Erythroblast (primary cell): ENCODE measurements at regions not wholly inside any gene's neighbourhood (a gene's known extent, or its start where the extent isn't known, plus 50 kb on each side); places are given as distances from the start of the nearest gene placed in this dataset.

ENCODE experiments used
- DNase-seq, 2 experiments: peaks; one replicate each; lab custom pipeline; 2025; lab: John Stamatoyannopoulos, UW
- GATA1 ChIP-seq: IDR thresholded peaks from 2 replicates; pipeline ENCODE4 v1.6.1; 2011; ENCODE audit warnings: low read depth, mild to moderate bottlenecking, control low read depth, low read length, moderate library complexity
- POLR2A ChIP-seq: IDR thresholded peaks from 2 replicates; pipeline ENCODE4 v1.6.1; 2011; ENCODE audit warnings: mild to moderate bottlenecking, low read length

GRCh38 chr1:81619156-81619555 lies 181.6 kb upstream of the ADGRL2 start:
- DNase-seq, result no peak
- TF ChIP-seq GATA1 (no peak), POLR2A (no peak)

DNA sequence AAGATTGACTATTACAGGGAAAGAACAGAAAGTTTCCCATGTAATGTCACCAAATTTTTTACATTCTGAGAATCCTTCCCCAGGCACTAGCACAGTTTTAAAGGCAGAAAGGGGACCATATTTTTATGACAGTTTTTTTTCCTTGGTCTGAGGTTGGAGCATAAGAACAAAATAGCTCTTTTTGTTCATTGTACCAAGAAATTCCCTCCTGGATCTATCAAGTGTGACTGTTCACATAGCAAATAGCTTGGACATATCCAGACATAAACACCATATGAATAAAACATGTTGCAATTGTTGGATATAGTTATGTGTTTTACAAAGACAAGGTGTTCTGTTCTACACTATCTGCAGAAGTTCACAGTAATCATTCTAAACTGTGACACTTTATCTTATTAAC lies 182.4 kb upstream of the ADGRL2 start:
- TF ChIP-seq POLR2A, result no peak
- no peak for TF ChIP-seq GATA1
- DNase-seq, result no peak

DNA sequence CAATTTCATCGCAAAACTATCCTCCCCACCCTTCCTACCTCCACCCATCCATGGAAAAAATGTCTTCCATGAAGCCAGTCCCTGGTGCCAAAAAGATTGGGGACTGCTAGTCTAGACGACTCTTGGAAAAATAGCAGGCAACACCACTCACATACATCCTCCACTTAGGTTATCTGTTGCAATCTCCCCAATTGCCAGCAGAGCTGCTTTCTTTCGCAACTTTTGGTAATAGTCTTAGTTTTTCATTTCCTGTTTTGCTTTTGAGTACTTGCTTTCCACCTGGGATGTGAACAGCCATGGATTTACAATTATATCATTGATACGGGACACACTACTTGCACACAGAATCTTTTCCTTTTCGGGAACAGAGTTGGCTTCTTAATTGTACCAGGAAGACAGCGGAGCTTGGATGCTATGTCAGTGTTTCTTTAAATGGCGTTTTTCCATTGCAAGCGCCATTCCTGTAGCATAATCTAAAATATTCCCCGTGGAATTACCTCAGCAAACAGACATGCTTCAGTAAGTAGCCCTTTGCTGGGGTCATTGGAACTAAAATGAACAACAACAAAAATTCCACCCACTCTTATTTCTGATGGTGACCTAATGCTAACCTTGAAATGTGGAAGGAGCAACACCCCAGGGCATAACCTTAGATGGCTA lies 183.3 kb upstream of the ADGRL2 start:
- DNase-seq, result no peak
- TF ChIP-seq POLR2A, result no peak
- no peak for TF ChIP-seq GATA1

DNA sequence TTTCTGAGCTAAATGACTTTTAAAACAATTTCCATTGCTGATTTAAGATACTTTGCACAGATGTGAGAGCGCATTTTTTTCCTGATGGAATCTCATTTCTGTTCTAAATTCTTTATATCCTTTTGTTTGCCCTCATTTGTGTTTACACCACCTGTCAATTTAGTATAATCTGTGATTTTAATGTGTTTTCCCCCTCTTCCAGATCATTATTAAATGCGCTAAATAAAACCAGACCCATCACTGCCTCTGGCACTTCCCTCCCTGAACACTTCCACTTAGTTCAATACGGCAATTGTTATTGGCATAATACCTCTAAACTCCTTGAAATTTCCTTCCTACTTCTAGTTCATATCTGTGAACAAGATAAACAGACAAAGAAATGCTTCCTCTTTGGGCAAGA lies 186.9 kb upstream of the ADGRL2 start:
- no peak for DNase-seq
- no peak for TF ChIP-seq GATA1

GRCh38 chr1:81607924-81608323 lies 192.8 kb upstream of the ADGRL2 start:
- no peak for DNase-seq
- TF ChIP-seq GATA1 (no peak), POLR2A (no peak)

DNA sequence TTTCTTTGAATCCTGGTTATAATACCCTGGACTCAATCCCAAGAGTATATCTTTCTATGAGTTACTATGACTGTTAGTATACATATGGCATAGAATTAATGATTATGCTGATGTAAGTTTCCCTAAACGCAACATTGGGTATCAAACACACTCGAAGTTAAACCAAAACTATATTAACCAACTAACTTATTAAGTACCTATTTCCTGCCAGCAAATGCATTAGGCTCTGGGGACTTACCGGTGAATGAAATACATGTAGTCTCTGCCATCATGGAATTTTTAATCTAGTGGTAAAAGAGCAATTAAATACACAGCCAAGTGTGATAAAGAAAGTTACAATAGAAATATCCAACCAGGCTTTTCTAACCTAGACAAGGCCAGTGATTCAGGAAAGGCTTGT lies 193.6 kb upstream of the ADGRL2 start:
- TF ChIP-seq POLR2A (no peak), GATA1 (no peak)
- no peak for DNase-seq

- TF ChIP-seq GATA1 (no peak), POLR2A (no peak)
These were observed 194.1 kb upstream of the ADGRL2 start for GRCh38 chr1:81606656-81607055.

GRCh38 chr1:81605023-81605422 lies 195.7 kb upstream of the ADGRL2 start:
- no peak for DNase-seq
- no peak for TF ChIP-seq GATA1

More at GRCh38 chr1:81606656-81607055, 194.1 kb upstream of the ADGRL2 start:
- no peak for DNase-seq

DNA sequence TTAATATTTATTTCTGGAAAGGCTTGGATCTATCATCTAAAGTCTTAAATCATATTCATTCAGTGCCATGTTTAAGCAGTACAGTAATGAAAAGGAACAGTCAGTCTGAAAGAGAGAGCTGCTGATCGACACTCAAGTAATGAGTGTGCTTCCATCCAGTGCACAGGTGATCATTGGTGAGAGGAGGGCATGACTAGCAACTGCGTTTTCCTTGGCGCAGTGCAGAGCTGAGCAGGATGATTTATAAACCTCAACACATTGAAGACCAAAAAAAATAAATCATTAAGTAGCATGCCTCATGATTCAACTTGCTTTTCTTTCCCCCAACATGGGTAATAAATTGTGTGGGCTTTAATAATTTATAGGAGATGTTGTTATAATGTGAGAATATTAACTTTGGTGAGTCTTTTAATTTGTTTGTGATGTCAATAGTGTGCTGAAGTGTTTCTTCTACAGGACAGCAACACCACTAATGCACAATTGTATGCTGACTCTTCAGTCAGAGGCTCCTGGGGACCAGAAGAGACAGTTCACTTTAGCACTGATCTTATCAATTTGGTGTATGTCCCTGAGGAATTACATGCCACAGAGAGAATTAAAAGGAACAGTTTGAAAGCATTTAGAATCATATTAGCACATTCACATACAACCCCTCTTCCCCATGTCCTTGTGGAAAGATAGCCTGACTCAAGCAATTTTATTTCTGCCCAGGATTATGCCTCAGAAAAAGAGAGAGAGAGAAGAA lies 199.7 kb upstream of the ADGRL2 start:
- no peak for DNase-seq
- no peak for TF ChIP-seq POLR2A
- TF ChIP-seq GATA1, result no peak

DNA sequence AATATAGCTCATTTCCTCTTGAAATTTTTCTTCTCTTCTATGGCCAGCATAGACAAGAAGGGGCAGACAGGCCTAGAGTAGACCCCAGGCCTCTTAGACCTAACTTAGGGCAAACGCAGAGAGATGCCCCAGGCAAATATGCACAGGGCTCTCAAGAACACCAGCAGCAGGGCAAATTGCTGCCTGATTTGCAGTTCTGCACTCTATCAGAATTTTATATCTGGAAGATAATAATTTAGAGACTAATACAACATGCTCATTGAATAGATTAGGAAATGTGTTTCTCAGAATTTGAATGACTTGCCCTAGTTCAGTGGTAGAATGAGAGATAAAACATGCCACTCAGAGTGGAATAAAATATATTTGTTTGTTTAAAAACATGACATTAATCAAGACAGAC lies 200.4 kb upstream of the ADGRL2 start:
- no peak for DNase-seq
- TF ChIP-seq POLR2A (no peak), GATA1 (no peak)

- no peak for TF ChIP-seq POLR2A
- no peak for TF ChIP-seq GATA1
- no peak for DNase-seq
These were observed 202.1 kb upstream of the ADGRL2 start for GRCh38 chr1:81598623-81599022.

GRCh38 chr1:81597720-81598426 lies 202.9 kb upstream of the ADGRL2 start:
- DNase-seq, result no peak
- TF ChIP-seq GATA1, result no peak
- TF ChIP-seq POLR2A, result no peak

DNA sequence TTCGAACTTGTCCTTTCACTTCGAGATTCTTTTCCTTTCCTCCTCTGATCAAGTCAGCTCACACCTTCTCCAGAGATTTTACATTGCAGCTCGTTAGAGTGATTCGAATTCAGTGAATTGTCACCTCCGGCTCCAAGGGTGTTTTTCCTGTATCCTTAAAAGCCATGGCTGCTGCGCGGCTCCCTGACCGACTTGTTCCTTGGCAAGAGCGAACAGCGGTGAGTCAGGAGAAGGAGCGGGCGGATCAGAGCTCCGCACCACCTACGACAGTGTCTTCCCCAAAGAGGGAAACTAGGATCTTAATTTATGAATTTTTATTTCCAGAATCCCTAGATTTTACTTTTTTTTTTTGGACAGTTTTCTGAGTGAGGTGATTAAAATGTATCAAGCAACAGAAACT lies 204.4 kb upstream of the ADGRL2 start:
- no peak for DNase-seq

GRCh38 chr1:81594206-81594605 lies 206.5 kb upstream of the ADGRL2 start:
- no peak for TF ChIP-seq GATA1
- TF ChIP-seq POLR2A, result no peak
- no peak for DNase-seq

More for the DNA sequence above, 204.4 kb upstream of the ADGRL2 start:
- TF ChIP-seq POLR2A (no peak), GATA1 (no peak)

GRCh38 chr1:81592233-81592632 lies 208.5 kb upstream of the ADGRL2 start:
- TF ChIP-seq POLR2A (no peak), GATA1 (no peak)
- no peak for DNase-seq

DNA sequence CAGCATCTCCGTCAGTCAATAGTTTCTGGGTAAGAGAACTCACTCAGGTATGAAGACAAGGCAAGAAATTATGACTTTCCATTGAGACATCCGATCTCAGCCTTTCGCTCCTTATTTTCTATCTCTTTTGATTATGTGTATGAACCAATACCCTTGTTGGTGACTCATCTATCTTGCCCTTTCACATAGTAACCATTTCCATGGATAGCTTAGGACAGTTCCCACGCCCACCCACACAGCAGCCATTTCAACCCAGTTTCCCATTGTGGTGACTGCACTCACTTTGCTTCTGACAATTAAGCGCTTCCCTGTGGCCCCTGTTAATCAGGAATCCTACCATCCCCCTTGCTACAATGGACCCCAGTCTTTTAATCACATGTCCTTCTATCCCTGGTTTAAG lies 210.6 kb upstream of the ADGRL2 start:
- no peak for DNase-seq
- TF ChIP-seq GATA1 (no peak), POLR2A (no peak)
